ENCODE measurements at regions not wholly inside any gene's neighbourhood (a gene's known extent, or its start where the extent isn't known, plus 50 kb on each side); places are given as distances from the start of the nearest gene placed in this dataset.

DNA sequence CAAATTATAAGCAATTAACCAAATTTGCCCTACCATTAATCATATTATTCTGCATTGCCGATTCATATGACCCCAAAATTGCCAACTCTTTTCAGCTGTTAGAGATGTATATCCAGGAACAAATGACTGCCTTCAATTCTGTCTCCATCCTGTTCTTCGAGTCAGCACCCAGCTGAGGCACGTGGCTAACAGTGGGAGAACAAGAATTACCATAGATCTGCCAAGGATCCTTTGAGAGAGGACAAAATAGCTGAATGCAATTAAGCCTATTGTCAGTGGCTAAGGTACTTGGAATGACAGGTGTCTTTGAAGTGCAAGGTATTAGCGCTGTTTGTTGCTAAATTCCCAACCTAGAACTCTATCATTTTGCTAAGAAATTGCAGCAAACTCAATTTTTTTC lies 426.1 kb downstream of the TSHZ3 start (continued):
- TF ChIP-seq, protein P1, sequence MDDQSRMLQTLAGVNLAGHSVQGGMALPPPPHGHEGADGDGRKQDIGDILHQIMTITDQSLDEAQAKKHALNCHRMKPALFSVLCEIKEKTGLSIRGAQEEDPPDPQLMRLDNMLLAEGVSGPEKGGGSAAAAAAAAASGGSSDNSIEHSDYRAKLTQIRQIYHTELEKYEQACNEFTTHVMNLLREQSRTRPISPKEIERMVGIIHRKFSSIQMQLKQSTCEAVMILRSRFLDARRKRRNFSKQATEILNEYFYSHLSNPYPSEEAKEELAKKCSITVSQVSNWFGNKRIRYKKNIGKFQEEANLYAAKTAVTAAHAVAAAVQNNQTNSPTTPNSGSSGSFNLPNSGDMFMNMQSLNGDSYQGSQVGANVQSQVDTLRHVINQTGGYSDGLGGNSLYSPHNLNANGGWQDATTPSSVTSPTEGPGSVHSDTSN (IDR thresholded peaks at IDR 0.05): no peak
- TF ChIP-seq BHLHE40 (IDR thresholded peaks at IDR 0.05; ENCODE audit: low read depth, low read length) (no peak), POLR2A (IDR thresholded peaks at IDR 0.05; ENCODE audit: low read length) (no peak), HOXB13 (CRISPR knock-in tag; IDR thresholded peaks at IDR 0.05; ENCODE audit: low read depth) (no peak), CHD4 (IDR thresholded peaks at IDR 0.05; ENCODE audit: borderline replicate concordance) (no peak), JUNB (IDR thresholded peaks at IDR 0.05) (no peak)

DNA sequence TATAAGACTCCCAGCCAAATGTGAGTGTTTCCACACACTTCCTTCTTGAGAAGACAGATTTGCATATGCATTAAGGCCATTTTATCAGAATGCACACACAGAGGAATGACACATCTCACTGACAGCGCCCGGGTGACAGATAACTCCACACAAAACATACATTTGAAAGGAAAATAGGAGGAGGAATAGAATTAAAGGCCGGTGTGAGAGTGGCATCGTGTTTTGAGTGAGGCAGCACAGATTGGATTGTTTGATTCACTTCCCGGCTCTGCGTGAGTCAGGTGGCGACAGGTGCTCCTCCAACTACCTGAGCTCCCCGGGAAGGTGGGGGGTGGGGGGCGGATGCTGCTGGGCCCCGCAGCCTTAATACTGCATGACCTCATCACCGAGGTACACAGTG lies 429.0 kb downstream of the TSHZ3 start:
- WGBS (ENCODE audit: missing lambda C conversion rate): 25% methylated on average over 11 of the region's 11 CpGs
- H3K27ac ChIP-seq: no peak overlapping the region
- no peak for DNase-seq (ENCODE audit: low read depth in 1 of 2, low spot score in 1 of 2)
- 0 out of 3 replicates have a peak, but pooled peaks cover 2% of the 10 kb centered on the region for H3K9me3 ChIP-seq
- TF ChIP-seq, protein P2, sequence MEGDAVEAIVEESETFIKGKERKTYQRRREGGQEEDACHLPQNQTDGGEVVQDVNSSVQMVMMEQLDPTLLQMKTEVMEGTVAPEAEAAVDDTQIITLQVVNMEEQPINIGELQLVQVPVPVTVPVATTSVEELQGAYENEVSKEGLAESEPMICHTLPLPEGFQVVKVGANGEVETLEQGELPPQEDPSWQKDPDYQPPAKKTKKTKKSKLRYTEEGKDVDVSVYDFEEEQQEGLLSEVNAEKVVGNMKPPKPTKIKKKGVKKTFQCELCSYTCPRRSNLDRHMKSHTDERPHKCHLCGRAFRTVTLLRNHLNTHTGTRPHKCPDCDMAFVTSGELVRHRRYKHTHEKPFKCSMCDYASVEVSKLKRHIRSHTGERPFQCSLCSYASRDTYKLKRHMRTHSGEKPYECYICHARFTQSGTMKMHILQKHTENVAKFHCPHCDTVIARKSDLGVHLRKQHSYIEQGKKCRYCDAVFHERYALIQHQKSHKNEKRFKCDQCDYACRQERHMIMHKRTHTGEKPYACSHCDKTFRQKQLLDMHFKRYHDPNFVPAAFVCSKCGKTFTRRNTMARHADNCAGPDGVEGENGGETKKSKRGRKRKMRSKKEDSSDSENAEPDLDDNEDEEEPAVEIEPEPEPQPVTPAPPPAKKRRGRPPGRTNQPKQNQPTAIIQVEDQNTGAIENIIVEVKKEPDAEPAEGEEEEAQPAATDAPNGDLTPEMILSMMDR (IDR thresholded peaks at IDR 0.05): no peak
- TF ChIP-seq POLR2AphosphoS2 (conservative IDR thresholded peaks at IDR 0.05; ENCODE audit: low read length) (no peak), PHF8 (IDR thresholded peaks at IDR 0.05; ENCODE audit: borderline replicate concordance, low read depth) (no peak), BHLHE40 (IDR thresholded peaks at IDR 0.05; ENCODE audit: low read depth, low read length) (no peak), FOXS1 (CRISPR knock-in tag; IDR thresholded peaks at IDR 0.05) (no peak), EP300 (IDR thresholded peaks at IDR 0.05) (no peak), RARB (CRISPR knock-in tag; IDR thresholded peaks at IDR 0.05) (no peak), NPAS2 (CRISPR knock-in tag; IDR thresholded peaks at IDR 0.05; ENCODE audit: borderline replicate concordance) (no peak), MAZ (IDR thresholded peaks at IDR 0.05; ENCODE audit: borderline replicate concordance, low read depth, low read length) (no peak), CEBPB (IDR thresholded peaks at IDR 0.05) (no peak), FOSB (CRISPR knock-in tag; IDR thresholded peaks at IDR 0.05) (no peak), RAD21 (conservative IDR thresholded peaks at IDR 0.05 in 1 of 2, IDR thresholded peaks at IDR 0.05 in 1 of 2) (no peak), CHD4 (IDR thresholded peaks at IDR 0.05; ENCODE audit: borderline replicate concordance) (no peak), EHF (CRISPR knock-in tag; IDR thresholded peaks at IDR 0.05) (no peak), HOXB5 (CRISPR knock-in tag; IDR thresholded peaks at IDR 0.05) (no peak), HOXB13 (CRISPR knock-in tag; IDR thresholded peaks at IDR 0.05; ENCODE audit: low read depth) (no peak), MYC (IDR thresholded peaks at IDR 0.05; ENCODE audit: borderline replicate concordance, low read length) (no peak), HDAC2 (IDR thresholded peaks at IDR 0.05) (no peak)
- TF ChIP-seq, protein P3, sequence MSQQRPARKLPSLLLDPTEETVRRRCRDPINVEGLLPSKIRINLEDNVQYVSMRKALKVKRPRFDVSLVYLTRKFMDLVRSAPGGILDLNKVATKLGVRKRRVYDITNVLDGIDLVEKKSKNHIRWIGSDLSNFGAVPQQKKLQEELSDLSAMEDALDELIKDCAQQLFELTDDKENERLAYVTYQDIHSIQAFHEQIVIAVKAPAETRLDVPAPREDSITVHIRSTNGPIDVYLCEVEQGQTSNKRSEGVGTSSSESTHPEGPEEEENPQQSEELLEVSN (IDR thresholded peaks at IDR 0.05; ENCODE audit: borderline replicate concordance, low read depth): no peak
- POLR2A ChIA-PET: no interaction called here
- ATAC-seq: no peak
- no peak overlapping the region for H3K4me3 ChIP-seq
- H3K4me1 ChIP-seq: no peaks in the 10 kb centered on the region
- FAIRE-seq: peak; percentile 13
- CTCF ChIA-PET: interaction anchor here (0.5 to 1.4 kb wide), 3 partner anchors 237 to 794 kb away, joined by 4 to 5 read pairs (median 4); no protein-coding TSS in a partner anchor
- H3K4me2 ChIP-seq: no peak overlapping the region

DNA sequence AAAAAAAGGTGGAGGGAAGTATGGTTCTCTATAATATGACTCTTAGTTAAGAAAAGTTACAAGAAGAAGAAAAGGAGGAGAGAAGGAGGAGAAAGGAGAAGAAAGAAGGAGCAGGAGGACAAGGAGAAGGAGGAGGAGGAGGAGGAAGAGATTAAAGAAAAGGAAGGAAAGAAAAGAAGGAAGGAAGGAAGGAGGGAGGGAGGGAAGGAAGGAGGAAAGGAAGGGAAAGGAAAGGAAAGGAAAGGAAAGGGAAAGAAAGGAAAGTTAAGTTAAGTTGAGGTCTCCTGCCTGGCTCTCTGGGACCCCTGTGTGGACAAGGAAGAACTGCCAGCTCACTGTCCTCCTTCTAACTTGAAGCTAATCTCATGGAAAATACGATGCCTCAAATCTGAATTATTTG lies 429.5 kb downstream of the TSHZ3 start:
- FAIRE-seq: no peak

More for the DNA sequence above, 429.5 kb downstream of the TSHZ3 start:
- Histone ChIP-seq H3K9me3 (0 out of 3 replicates have a peak, but pooled peaks cover 2% of the 10 kb centered on the region), H3K4me2 (no peak overlapping the region), H3K4me1 (no peaks in the 10 kb centered on the region), H3K4me3 (no peak overlapping the region), H3K27ac (no peak overlapping the region)
- no peak for DNase-seq (ENCODE audit: low read depth in 1 of 2, low spot score in 1 of 2)
- CTCF ChIA-PET: no interaction called here
- no peak for TF ChIP-seq KDM1A (IDR thresholded peaks at IDR 0.05; ENCODE audit: low read depth)
- TF ChIP-seq, protein P1 (IDR thresholded peaks at IDR 0.05): no peak
- TF ChIP-seq EHF (CRISPR knock-in tag; IDR thresholded peaks at IDR 0.05): no peak
- TF ChIP-seq, protein P4, sequence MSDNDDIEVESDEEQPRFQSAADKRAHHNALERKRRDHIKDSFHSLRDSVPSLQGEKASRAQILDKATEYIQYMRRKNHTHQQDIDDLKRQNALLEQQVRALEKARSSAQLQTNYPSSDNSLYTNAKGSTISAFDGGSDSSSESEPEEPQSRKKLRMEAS (IDR thresholded peaks at IDR 0.05): no peak
- TF ChIP-seq GATA3 (IDR thresholded peaks at IDR 0.05; ENCODE audit: borderline replicate concordance): no peak
- TF ChIP-seq SREBF2 (IDR thresholded peaks at IDR 0.05): no peak
- no peak for TF ChIP-seq POLR2A (IDR thresholded peaks at IDR 0.05; ENCODE audit: low read length)
- no peak for TF ChIP-seq CEBPB (IDR thresholded peaks at IDR 0.05)
- no peak for TF ChIP-seq RFX5 (IDR thresholded peaks at IDR 0.05)
- TF ChIP-seq ZSCAN20 (CRISPR knock-in tag; IDR thresholded peaks at IDR 0.05): no peak
- TF ChIP-seq CBX8 (IDR thresholded peaks at IDR 0.05): no peak
- no peak for TF ChIP-seq ZC3H11A (IDR thresholded peaks at IDR 0.05)
- no peak for TF ChIP-seq RARB (CRISPR knock-in tag; IDR thresholded peaks at IDR 0.05)
- TF ChIP-seq ZFP36 (IDR thresholded peaks at IDR 0.05; ENCODE audit: borderline replicate concordance, partially characterized antibody): no peak
- POLR2A ChIA-PET: no interaction called here
- 5% methylated on average over 1 of the region's 1 CpG for WGBS (ENCODE audit: missing lambda C conversion rate)
- no peak for ATAC-seq
